Glomerular visceral epithelial cell (primary cell): ENCODE measurements at regions not wholly inside any gene's neighbourhood (a gene's known extent, or its start where the extent isn't known, plus 50 kb on each side); places are given as distances from the start of the nearest gene placed in this dataset.
"Not testable (repeated sequence)": the region's sequence is repeated elsewhere in the genome, so short reads cannot be mapped to it uniquely, and the experiment has no call there.

Experiments
- DNase-seq: peaks from one replicate; pipeline ENCODE4 v3.0.0-alpha.2; 2016; ENCODE audit errors: extremely low spot score

DNA sequence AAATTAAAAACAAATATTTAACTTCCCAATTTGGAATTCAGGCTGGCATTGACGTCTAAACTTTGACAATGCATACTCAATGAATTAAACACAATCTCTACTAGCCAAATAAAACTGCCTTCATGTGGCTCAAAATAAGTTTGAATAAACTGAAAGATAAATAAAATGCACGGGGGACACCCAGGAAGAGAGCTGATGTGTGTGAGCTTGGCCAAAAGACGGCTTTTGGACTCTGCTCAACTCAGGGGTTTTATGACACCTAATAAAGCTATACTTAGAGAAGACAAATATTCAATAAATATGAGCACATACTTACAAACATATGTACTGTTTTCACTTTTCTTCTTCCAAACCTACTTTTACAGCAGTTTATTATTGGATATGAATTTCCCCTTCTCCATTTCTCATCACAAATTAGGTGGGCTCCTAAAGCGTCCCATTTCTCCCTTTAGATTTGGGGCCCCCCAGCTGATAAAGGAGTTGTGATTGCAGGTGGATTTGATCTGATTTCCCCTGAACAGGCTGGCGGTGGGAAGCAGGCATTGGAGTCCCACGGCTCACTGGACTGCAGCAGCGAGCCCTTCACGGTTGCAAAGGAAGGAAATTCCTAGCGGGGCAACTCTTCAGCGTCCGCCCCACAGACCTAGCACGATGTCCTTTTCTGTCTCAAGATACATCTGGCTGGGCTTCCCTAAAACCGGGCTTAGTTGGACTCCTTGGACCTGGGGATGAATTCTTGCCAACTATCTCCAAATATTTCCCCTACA, 79.6 kb downstream of the INSIG1 start:
- DNase-seq: no peak

DNA sequence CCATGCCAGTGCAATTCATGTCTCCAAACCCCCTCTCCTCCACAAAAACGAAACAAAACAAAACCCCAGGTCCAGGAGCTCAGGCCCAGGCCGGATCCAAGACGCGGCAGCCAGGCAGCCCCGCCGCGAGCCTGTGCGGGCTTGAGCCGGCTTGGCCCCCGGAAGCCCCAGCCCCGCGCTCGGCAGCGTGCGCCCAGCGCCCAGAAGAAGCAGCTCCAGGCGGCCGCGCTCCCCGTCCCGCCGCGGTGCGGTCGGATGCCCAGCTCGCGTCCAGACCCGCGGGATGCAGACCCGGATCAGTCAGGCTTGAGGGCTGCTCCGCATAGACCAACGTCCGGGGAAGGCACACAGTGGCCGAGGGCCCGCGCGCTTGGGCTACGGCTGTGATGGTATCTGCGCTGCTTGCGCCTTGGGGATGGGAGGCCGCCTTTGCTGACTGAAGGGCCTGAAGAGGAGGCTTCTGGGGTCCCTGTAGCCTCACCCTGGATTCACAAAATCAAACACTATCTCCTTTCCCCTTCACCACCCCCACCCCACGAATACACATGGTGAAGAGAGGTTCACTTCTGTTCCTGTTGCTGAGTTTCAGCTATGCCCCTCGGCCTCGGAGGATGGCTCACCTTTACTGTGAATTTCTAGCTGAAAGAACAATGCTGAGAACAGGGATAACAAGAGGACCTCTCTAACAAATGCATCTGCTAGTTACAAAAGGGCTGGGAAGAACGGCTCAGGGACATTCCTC, 79.9 kb upstream of the EN2 start:
- peak; percentile 8 for DNase-seq

DNA sequence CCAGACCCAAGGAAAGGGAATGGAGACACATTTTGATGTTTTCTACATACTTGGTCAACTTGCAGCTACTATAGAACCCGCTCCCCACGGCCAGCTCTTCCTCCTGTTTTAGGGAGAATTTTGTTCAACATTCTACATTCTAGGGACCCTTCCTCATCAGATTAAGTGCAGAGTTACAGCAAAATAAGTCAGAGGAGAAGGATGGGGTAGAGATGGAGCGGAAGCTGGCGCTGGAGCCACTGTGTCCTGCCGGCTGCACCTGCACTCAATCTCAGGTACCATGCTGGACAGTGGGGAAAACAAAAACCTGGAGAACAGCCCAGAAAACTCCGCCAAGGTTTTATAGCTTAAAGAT, 79.4 kb upstream of the EN2 start:
- DNase-seq: no peak

DNA sequence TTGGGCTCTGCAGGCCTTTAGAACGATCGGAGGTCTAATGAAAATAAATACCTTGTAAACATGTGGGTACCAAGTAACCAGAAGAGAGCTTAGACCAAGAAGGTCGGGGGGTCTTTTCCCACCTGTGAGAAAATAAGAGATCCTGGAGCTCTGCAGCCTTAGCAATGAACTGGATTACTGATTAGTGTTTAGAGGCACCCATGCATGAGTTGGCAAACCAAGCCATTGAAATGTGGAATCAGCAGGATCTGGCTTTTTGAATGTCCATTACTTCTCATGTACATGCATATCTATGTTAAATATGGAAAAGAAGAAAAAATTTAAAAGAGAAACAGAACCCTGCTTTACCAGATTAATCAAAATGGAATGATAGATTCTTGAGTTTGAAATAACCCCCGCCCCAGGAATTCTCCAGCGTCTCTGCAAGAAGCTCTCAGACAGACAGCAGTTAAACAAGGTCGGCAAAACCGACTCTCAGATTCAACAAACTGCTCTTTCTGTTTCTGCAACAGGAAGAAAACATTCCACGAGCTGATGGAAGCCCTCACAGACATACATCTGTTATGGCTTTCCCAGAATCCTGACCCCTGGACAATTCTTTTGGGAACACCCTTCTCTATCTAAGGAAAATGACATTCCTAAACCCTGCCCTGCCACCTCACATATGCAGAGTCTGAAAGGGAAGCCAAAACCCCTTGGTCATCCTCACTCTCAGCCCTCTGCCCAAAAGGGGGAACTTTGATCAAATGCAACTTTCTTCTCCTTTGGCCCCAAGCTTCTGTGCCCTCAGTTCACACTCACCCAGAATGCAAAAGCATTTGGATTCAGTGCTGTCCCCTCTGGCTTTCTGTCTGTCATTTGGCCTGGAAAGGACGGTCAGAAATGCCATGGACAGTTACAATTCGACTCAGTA, 78.7 kb upstream of the EN2 start:
- no peak for DNase-seq

DNA sequence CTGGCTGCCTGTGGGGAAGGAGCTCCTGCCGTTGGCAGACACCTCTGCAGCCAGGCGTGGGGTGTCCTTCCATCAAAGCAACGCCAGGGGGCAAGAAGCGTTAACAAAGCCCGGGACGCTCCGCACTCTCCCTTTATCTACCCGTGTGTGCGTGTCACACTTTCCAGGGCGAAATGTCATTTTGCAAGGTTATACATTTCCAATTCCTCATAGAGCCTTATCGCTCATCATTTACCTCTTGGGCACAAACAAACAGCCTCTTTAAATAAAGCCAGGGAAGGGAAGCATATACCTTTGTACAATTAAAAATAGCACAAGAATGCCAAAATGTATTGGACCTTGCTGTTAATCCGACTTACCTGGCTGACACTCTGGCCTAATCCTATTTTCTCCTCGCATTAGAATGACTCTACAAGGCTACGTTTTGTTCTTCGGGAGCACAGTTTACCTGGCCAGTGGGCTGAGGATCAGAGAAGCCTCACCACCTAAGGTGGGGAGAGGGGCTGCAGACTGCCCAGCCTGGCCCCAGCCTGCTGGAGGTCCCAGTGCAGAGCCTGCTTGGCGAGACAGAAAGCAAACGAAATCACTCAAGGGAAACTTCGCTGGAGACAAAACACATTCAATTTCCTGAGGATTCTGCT, 77.6 kb upstream of the EN2 start:
- DNase-seq: peak; percentile 48

DNA sequence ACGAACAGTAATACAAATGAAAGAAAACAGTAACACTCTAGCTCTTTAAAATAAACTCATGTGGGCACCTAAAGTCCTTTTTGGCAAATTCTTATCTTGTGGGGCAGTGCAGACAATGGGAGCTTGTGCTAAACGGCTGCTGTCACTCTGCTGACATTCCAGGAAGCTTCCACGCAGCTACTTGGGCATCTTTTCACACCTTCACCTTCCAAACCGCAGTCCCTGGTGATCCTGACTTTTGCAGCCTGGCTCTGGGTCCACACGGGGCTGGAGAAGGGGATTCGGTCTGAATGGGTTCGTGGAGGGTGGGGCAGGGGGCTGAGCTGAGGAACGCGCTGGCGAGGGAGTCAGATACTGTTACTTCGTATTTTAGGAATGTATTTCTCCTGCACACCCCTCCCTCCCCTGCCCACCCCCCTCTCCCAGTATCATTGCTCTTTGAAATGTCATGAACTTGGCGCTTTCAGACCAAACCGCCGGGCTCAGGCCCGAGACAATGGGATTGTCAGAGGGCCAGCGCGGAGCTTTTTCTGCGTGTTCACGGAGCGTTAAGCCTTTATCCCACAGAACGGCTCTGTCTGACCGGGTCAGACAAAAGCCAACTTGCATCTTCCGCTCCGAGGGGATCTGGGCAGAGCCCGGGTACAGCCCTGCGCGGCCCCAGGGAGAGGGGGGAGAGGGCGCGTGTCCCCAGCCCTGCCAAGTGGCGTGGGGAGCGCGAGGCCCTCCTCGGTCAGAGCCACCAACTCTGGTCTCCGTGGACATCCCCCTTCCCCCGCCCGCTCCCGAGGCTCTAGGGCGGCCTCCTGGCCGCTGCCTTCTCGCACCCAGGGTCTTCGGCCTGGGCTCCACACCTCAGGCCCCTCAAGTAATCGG, 76.7 kb upstream of the EN2 start:
- DNase-seq: no peak

DNA sequence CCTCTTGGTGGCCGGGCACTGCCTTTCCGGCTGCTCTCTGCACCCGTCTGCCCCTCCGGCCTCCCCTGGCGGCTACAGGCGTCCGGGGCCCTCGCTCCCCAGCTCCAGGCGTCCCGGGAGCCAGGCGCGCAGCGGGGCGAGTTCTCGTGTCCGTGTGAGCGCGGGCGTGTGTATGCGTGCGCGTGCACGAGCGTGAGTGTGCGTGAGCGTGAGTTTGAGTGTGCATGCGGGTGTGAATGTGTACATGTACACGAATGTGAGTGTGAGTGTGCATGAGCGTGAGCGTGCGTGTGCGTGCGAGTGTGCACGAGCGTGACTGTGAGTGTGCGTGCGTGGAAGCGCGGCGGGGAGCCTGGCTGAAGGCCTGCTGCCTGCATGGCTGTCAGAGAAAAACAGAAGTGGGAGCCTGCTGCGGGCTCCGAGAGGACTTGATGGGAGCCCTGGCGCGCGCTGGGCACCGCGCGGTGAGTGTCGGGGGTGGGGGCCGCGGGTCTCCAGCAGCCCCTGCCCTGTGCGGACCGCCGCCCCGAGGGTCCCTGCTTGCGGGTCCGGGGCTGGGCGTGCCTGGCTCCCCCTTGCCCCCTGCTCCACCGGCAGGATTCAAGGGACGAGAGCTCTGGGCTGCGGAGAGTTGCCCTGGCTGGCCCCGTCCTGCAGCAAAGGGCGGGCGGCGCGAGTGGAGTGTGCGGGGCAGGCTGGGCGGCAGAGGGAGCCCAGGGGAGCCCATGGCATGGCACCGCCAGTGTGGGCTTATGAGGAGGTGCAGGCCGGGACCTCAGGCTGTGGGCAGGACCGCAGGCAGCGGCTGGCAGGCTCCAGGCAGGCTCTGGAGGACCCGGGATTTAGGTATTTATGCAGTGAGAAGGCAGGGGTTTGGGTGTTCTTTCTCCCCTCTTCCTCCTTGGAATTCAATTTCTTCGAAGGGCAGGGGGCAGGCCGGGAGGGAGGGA, 75.8 kb upstream of the EN2 start:
- DNase-seq: no peak

DNA sequence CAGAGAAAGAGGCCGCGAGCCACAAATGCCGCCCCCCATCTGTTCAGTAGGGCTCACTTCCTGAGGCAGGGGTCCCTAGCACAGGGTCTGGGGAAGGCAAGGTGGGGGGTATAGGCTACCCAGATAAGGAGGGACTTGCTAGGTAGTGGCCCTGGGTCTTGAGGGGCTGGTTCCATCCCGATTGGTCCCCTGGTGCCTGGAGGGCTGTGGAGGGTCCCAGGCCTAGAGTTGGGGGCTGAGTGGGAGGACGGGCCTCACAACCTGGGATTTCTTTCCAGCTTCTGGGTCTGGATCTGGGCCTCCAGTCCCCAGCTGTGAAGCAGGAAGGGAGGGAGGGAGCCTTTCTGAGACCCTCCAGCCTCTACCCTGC, 75.1 kb upstream of the EN2 start:
- DNase-seq: no peak

DNA sequence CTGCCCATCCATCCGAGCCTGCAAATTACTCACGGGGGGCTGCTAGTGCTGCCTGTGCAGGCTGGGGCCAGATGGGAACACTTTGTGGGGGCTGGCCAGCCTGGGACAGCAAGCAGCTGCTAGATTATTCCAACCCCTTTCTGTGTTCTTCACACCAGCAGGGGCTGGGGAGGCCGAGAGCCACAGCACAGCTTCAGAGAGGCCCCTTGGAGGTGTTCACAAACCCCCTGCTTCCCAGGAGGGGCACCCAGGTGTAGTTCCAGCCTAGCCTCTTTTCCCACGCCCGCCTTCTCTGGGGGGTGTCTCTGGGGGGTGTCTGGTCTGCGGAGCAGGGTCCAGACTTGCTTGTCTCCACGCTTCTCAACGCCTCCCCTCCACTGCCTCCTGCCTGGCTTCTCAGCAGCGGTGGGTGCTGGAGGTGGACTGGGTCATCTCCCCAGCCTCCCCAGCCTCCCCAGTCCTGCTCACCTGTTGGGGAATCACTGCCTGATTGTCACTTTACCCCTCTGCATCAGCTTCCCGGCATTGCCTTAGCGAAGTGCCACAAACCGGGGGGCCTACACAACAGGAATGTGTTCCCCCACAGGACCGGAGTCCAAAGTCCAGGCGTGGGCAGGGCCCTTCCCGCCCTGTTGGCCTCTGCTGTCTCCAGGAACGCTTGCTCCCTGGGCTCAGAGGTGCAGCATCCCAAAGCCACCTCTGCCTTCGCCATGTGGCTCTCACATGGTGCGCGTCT, 74.0 kb upstream of the EN2 start:
- no peak for DNase-seq

DNA sequence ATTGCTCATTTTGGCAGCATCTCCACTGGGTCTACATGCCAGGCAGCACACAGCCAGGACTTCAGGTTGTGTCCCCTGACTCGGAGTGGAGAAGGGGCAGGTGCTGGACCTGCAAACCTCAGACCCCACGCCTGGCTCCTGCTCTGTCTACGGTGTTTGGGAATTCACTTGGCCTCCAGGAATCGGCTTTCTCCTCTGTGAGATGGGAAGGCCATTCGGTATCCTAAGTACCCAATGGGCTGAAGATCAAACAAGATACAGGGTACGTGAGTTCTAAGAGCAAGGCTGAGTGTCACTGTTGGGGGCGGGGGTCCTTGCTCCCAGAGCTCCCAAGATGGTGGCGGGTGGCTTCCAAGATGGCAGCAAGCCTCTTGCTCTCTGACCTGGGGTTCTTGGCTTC, 73.2 kb upstream of the EN2 start:
- no peak for DNase-seq

DNA sequence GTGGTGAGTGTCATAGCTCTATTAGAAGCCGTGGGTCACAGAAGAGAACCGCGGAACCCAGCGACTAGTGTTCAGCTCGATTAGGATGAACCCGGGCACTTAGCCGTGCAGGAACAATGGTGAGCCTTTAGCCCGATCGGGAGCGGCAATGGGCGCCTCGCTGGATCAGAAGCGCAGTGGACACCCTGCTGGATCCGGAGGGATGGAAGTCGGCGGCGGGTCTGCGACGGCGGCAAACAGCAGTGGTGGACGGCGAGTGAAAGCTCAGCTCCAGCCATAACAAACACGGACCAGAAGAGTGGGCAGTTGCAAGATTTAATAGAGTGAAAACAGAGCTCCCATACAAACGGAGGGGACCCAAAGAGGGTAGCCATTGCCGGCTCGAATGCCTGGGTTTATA, 72.7 kb upstream of the EN2 start:
- DNase-seq: not testable (repeated sequence)

DNA sequence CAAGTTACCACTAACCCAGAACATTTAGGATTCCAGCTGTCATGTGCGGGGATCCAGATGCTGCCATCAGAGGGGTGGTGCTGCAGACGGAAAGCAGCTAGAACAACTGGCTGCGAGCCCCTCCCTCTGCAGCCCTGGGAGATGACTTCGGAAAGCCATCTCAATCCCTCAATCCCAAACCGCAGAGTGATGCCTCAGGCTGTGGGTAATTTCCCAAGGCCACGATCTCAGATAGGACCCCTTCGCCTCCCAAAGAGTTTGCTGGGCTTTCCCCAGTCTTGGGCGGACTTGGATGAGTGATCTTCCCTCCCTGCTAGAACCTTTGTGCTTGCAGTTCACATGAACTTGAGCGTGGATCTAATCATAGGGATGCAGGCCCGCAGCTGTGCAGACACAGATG, 71.3 kb upstream of the EN2 start:
- DNase-seq: no peak

DNA sequence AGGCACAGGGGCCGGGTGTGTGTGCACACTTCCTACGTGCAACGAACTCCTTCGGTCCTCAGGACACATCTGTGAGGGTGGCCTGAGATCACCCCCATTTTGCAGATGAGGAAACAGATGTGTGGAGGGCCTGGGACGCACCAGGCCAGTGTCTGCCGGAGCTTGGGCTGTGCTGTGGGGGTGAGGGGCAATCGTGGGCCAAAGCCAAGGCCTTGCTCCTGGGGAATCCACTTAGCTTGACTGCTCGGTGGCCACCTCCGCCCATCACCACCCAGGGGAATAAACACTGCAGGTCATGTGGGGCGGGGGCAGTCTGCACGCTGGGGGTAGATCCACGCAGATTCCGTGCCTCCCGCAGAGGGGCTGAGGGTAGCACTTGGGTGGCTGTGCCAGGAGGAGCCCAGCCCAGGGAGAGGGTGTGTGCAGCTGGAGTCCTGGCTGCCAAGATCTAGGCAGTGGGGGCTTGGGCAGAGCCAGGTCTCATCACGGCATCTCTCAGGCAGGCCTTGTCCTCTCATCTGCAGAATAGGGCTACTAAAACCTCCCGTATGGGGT, 70.8 kb upstream of the EN2 start:
- no peak for DNase-seq

DNA sequence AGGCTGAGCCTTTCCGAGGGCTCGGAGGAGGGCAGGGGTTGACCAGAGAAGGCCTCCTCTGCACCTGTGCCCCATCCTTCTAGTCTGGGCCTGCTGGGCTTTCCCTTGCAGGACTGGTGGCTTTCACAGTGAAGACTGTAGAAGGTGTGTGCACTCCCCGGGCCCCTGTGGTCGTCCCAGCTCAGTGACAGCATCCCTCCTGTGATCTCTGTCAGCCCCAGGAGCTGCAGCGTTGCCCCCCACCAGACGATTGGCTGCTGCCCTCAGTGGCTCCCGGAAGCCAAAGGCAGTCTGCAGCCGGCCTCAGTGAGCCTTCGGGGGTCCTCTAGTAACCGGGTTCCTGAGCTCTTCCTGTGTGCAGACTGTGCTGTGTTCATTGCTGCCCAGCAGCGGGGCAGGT, 69.4 kb upstream of the EN2 start:
- DNase-seq: no peak

DNA sequence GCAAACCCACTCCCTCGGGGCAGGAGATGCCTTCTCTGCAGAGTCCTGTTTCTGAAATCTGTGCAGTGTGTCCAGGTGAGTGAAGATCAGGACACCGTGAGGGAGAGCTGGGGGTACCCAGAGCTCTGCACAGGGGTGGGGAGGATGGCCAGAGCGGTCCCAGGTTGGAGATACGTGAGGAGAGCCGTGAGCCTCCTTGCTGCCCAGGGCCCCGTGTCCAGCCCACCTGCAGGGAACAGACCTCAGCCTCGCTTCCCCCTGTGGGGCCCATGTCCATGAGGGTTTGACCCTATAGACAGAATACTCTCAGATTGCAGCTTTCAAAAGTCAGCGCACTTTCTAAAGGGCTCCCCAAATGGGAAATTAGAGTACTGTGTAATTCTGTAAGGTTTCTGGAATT, 66.5 kb upstream of the EN2 start:
- DNase-seq: no peak

DNA sequence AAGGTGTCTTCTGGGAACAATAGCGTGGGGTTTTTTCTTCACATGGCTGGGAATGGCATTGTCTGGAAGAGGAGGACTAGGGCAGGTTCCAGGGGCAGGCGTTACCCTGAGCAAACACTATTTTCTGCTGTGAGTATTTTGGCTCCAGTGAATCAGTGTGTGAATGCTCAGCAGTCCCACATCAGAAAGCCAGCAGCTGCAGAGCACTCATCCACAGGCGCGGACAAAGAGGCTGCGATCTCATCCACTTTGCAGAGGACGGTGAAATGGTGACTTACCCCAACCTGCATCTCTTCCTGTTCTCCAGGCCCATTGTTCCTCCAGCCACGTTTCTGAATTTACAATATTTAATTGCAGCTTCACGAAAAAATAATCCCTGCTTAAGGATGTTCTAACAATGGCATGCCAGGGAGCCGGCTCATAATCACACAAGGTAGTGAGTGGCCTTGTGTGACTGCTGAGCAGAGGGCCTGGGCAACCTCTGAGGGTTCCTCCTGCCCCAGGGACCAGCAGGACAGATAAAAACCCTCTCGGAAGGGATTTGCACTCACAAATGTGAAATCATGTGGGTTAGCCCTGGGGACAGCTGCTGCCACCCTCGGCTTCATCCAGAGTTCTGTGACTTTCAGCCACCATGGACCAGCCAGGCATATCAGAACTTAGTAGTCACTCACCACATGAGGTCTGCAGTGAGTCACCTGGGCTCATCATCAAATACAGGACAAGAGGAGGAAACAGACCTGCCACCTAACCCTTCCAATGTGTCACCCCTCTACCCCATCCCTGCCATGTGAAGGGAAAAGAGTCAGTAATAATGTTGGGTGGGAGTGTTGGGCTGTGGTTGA, 65.0 kb upstream of the EN2 start:
- no peak for DNase-seq

DNA sequence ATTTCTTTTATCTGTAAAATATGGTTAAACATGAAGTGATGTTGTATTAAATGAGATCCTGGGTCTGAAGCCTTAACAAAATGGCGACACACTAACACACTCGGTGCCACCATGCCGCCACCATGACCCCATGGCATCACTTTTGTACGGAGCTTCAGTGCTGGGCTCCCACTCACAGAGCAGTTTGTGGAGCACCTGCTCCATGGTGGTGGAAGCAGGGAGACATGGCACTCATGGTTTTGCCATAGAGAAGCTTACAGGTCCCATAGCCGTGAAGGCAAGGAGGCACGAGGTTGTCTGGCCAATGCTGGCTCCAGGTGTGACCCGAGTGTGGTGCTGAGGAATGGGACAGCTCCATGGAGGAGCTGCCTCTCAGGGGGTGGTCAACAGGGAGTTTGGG, 63.5 kb upstream of the EN2 start:
- DNase-seq: no peak

DNA sequence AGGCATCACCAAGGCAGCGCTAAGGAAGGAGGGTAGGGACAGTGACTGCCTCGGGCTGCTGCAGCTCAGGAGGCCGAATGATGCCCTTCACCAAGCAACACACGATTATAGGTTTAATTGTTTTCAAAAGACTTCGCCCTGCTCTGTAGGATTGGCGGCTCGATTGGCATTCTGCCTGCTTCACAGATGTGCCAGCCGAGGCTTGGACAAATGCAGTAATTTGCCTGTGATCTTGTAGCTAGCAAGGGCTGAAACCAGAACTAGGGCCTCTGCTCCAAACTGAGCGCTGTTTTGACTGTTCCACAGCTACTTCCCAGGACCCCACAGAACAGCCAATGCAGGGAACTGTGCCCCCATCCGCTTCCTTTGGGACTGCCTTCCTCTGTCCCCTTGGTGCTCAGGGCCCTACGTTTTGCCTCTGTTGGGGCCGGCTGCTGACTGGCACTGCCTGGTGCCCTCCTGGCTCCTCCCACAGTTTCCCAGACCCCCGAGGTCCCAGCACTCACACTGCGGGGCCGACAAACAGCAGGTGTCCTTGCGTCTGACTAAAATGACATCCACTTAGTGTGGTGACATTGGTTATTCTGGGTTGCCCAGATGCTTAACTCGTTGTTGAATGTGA, 62.6 kb upstream of the EN2 start:
- DNase-seq: no peak
